Cardiac muscle cell (in vitro differentiated cells and primary cell): ENCODE measurements at regions not wholly inside any gene's neighbourhood (a gene's known extent, or its start where the extent isn't known, plus 50 kb on each side); places are given as distances from the start of the nearest gene placed in this dataset.
"Not testable (repeated sequence)": the region's sequence is repeated elsewhere in the genome, so short reads cannot be mapped to it uniquely, and the experiment has no call there.

Source experiments
- DNase-seq, 2 donors: peaks; one replicate each; pipeline versions ENCODE4 v3.0.0 to v3.0.0-alpha.2; 2010 to 2017; ENCODE audit warnings: low read depth in 1 of 2, low spot score in 1 of 2
- H3K27ac ChIP-seq: fragments of 200-600 bp; sonication (generic); 2 replicates; pipeline ENCODE4 v1.5.1; 2016
- H3K27me3 ChIP-seq: fragments of 200-600 bp; sonication (generic); 2 replicates; pipeline ENCODE4 v1.6.0; 2016; ENCODE audit warnings: control low read depth
- H3K36me3 ChIP-seq: fragments of 200-600 bp; sonication (generic); 2 replicates; pipeline ENCODE4 v1.5.1; 2016; ENCODE audit warnings: control low read depth
- H3K4me1 ChIP-seq: fragments of 200-600 bp; sonication (generic); 2 replicates; pipeline ENCODE4 v1.8.1; 2017; ENCODE audit warnings: low read depth, mild to moderate bottlenecking, mixed run types
- H3K4me3 ChIP-seq: fragments of 200-600 bp; sonication (generic); 2 replicates; pipeline ENCODE4 v1.5.1; 2016; ENCODE audit warnings: mild to moderate bottlenecking
- H3K9me3 ChIP-seq: fragments of 200-600 bp; sonication (generic); 2 replicates; pipeline ENCODE4 v1.5.1; 2017; ENCODE audit warnings: low read depth, mild to moderate bottlenecking, control low read depth
- TF ChIP-seq, protein P1 (sequence below): IDR thresholded peaks from 2 replicates; pipeline ENCODE4 v1.5.1; 2012; ENCODE audit warnings: low read depth, mild to moderate bottlenecking, low read length

DNA sequence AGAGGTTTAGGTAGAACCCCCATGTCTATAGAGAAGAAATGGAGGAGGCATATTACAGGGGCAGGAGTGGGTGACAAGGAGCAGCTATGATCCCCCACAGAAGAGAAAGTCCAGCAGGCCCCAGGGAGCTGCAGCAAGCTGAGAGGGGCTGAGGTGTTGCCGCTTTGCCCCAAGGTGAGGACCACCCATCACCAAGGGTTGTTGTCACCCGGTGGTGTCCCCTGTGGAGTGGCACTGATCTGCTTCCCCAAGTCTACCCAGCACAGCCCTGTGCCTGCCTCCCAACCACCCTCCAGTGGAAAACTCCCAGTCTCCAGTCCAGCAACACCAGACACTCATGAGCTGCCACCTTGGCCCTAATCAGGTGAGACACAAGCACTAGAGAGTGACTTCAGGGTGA is 149.3 kb upstream of the NOCT start:
- peak in 1 of 2 donors; percentile 18 for DNase-seq
- H3K9me3 ChIP-seq, result no peaks in the 10 kb centered on the region
- H3K27ac ChIP-seq, result no peak overlapping the region
- H3K36me3 ChIP-seq, result no peaks in the 10 kb centered on the region
- TF ChIP-seq, protein P1, sequence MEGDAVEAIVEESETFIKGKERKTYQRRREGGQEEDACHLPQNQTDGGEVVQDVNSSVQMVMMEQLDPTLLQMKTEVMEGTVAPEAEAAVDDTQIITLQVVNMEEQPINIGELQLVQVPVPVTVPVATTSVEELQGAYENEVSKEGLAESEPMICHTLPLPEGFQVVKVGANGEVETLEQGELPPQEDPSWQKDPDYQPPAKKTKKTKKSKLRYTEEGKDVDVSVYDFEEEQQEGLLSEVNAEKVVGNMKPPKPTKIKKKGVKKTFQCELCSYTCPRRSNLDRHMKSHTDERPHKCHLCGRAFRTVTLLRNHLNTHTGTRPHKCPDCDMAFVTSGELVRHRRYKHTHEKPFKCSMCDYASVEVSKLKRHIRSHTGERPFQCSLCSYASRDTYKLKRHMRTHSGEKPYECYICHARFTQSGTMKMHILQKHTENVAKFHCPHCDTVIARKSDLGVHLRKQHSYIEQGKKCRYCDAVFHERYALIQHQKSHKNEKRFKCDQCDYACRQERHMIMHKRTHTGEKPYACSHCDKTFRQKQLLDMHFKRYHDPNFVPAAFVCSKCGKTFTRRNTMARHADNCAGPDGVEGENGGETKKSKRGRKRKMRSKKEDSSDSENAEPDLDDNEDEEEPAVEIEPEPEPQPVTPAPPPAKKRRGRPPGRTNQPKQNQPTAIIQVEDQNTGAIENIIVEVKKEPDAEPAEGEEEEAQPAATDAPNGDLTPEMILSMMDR, result no peak
- H3K27me3 ChIP-seq, result no peaks in the 10 kb centered on the region
- peaks cover 24% of the 10 kb centered on the region for H3K4me1 ChIP-seq
- H3K4me3 ChIP-seq, result no peak overlapping the region

DNA sequence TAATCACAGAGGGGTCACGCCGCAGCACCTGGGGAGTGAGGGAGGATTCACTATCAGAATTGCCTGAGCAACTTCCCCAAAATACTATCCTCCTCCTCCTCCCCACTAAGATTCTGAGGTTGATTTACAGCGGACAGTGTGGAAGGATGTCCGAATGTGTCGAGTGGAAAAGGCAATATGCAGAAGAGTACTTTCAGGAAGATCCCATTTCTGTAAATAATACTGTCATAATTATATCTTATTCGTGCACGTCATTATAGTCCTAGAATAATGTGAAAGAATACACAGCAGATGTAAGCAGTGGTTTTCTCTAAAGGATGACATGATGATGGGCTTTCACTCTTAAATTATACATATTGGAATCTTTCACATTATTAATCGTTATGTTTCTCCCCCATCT is 149.8 kb upstream of the NOCT start:
- Histone ChIP-seq H3K4me1 (peaks cover 26% of the 10 kb centered on the region), H3K36me3 (no peaks in the 10 kb centered on the region), H3K9me3 (no peaks in the 10 kb centered on the region), H3K27me3 (no peaks in the 10 kb centered on the region), H3K27ac (no peak overlapping the region), H3K4me3 (no peak overlapping the region)
- TF ChIP-seq, protein P1, result no peak
- DNase-seq, result no peak

DNA sequence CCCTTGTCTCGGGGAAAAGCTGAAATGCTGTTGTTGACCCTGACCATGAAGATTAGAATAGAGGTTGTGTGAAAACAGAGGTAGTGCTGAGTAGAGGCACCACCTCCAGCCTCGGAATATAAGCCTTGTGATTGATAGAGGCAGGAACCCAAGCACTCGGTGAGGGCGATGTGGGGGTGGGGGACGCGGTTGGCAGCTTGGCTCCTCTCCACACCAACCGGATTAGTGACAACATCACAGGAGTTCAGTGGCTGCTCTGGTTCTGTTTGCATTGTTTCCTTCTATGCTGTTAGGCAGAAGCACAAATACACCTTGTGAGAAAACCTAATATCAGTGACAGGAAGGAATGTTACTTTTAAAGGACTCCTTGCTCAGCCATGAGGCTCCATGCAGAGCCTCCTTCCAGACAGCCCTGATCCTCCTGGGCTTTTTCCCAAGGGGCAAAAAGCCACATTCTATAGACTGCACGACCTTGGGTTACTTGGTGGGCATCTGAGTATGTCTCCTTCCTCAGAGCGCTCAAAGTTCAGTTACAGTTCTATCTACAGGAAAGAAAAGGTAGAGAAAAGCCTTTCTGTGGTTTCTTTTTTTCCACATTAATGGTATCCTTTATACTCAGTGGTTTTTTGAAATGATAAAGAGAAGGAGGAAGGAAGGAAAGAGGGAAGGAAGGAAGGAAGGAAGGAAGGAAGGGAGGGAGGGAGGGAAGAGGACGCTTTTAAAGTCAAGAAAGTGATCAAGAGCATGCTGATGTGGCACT is 150.4 kb upstream of the NOCT start:
- H3K27ac ChIP-seq, result peak overlapping the region; percentile 15
- TF ChIP-seq, protein P1, result no peak
- H3K4me1 ChIP-seq, result peaks cover 23% of the 10 kb centered on the region
- peak in 1 of 2 donors; percentile 29 for DNase-seq
- H3K4me3 ChIP-seq, result no peak overlapping the region
- H3K36me3 ChIP-seq, result no peaks in the 10 kb centered on the region
- H3K9me3 ChIP-seq, result no peaks in the 10 kb centered on the region
- no peaks in the 10 kb centered on the region for H3K27me3 ChIP-seq

DNA sequence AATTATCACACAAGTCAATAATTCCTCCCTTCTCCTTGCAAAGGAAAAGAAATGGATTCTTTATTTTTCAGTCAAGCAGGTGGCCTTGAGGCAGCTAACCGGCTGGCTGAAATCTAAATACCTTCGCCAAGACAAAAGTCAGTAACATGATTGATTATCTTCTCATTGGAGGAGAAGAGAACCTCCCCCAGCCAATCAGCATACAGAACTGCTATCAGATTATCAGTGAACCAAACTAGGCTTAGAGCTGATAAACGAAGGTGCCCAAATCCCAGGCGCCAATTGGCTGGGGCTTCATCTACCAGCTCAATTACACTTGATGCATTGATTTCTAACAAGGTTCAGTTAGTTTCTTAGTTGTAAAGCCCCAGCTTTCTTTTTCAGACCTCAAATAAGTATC is 152.4 kb upstream of the NOCT start:
- H3K4me3 ChIP-seq, result no peak overlapping the region
- H3K9me3 ChIP-seq, result no peaks in the 10 kb centered on the region
- DNase-seq, result no peak
- TF ChIP-seq, protein P1, result no peak
- peaks cover 23% of the 10 kb centered on the region for H3K4me1 ChIP-seq
- no peak overlapping the region for H3K27ac ChIP-seq
- H3K27me3 ChIP-seq, result no peaks in the 10 kb centered on the region
- no peaks in the 10 kb centered on the region for H3K36me3 ChIP-seq

DNA sequence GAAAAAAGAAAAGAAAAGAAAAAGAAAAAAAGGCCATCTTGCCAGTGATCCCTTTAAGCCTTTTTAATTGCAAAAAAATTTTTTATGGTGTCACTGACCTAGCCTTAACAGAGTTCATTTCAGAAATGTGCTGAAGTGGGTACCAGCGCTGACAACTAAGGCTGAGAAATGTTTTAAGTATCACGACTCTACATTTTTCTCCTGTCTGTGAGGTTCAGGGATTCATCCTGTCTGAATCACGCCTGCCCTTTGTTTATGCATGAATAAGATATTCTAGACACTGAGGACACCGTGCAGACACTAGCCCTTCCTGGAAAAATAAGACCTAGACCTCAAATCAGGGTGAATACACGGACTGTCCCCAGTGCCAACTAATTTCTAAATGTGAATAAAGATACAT is 154.4 kb upstream of the NOCT start:
- no peak overlapping the region for H3K4me3 ChIP-seq
- DNase-seq, result no peak
- H3K4me1 ChIP-seq, result peaks cover 34% of the 10 kb centered on the region
- H3K9me3 ChIP-seq, result no peaks in the 10 kb centered on the region
- H3K36me3 ChIP-seq, result no peaks in the 10 kb centered on the region
- TF ChIP-seq, protein P1, result no peak
- H3K27me3 ChIP-seq, result no peaks in the 10 kb centered on the region
- peak overlapping the region; percentile 71 for H3K27ac ChIP-seq

DNA sequence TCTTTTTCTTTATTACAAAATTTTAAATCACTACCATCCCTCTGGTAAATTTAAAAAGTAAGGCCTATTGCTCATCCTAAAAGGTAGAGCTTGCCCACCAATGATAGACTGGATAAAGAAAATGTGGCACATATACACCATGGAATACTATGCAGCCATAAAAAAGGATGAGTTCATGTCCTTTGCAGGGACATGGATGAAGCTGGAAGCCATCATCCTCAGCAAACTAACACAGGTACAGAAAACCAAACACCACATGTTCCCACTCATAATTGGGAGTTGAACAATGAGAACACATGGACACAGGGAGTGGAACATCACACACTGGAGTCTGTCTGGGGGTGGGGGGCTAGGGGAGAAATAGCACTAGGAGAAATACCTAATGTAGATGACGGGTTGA is 155.2 kb upstream of the NOCT start:
- H3K27ac ChIP-seq, DNase-seq, H3K27me3 ChIP-seq, H3K9me3 ChIP-seq, H3K4me3 ChIP-seq, H3K36me3 ChIP-seq: not testable (repeated sequence)
- peaks cover 27% of the 10 kb centered on the region for H3K4me1 ChIP-seq
